ENCODE measurements at regions not wholly inside any gene's neighbourhood (a gene's known extent, or its start where the extent isn't known, plus 50 kb on each side); places are given as distances from the start of the nearest gene placed in this dataset.

GRCh38 chr14:89684139-89684538 lies 267.1 kb upstream of the FOXN3 start:
- BruUV-seq (replicated peaks) = no TSS peak
- Histone ChIP-seq H3K4me3 (no peak overlapping the region), H3K4me2 (no peak overlapping the region), H4K20me1 (ENCODE audit: insufficient read depth) (no peaks in the 10 kb centered on the region), H3K27me3 (ENCODE audit: insufficient read depth, low read depth) (0 out of 2 replicates have a peak, but pooled peaks cover 3% of the 10 kb centered on the region), H3K36me3 (ENCODE audit: low read depth) (no peaks in the 10 kb centered on the region), H3K9me3 (ENCODE audit: insufficient read depth, low read depth) (no peaks in the 10 kb centered on the region), H3K79me2 (ENCODE audit: low read depth) (no peaks in the 10 kb centered on the region), H3K4me1 (replicated peaks; ENCODE audit: insufficient read depth) (no peaks in the 10 kb centered on the region), H3K27ac (no peak overlapping the region), H3K9me2 (ENCODE audit: insufficient read depth) (no peaks in the 10 kb centered on the region), H2AFZ (no peak overlapping the region), H3F3A (ENCODE audit: insufficient read depth, low read depth) (no peaks in the 10 kb centered on the region)
- ChIA-PET POLR2A (ENCODE audit: unreplicated experiment) (no interaction called here), CTCF (no interaction called here)
- DNase-seq = no peak
- intact Hi-C loops (cut with micrococcal nuclease; ENCODE audit: unreplicated experiment) = no loop called here
- TF ChIP-seq EZH2 (IDR thresholded peaks at IDR 0.05; ENCODE audit: low read depth) (no peak), CTCF (conservative IDR thresholded peaks at IDR 0.05) (no peak)

- POLR2A ChIA-PET (ENCODE audit: unreplicated experiment) = no interaction called here
- BruUV-seq (replicated peaks) = no TSS peak
- CTCF ChIA-PET = no interaction called here
Observed at GRCh38 chr14:89681086-89682018, 264.3 kb upstream of the FOXN3 start.

GRCh38 chr14:89680156-89680555 lies 263.1 kb upstream of the FOXN3 start:
- no peaks in the 10 kb centered on the region for H3K4me1 ChIP-seq (replicated peaks; ENCODE audit: insufficient read depth)
- H3K9me3 ChIP-seq (ENCODE audit: insufficient read depth, low read depth) = no peaks in the 10 kb centered on the region
- H3K27ac ChIP-seq = no peak overlapping the region
- no peaks in the 10 kb centered on the region for H3K9me2 ChIP-seq (ENCODE audit: insufficient read depth)
- H4K20me1 ChIP-seq (ENCODE audit: insufficient read depth) = no peaks in the 10 kb centered on the region
- intact Hi-C loops (cut with micrococcal nuclease; ENCODE audit: unreplicated experiment) = no loop called here
- H2AFZ ChIP-seq = no peak overlapping the region
- no peaks in the 10 kb centered on the region for H3K36me3 ChIP-seq (ENCODE audit: low read depth)
- H3K4me2 ChIP-seq = no peak overlapping the region
- BruUV-seq (replicated peaks) = no TSS peak
- no peak overlapping the region for H3K4me3 ChIP-seq
- TF ChIP-seq CTCF (conservative IDR thresholded peaks at IDR 0.05) (no peak), EZH2 (IDR thresholded peaks at IDR 0.05; ENCODE audit: low read depth) (no peak)
- H3K27me3 ChIP-seq (ENCODE audit: insufficient read depth, low read depth) = no peaks in the 10 kb centered on the region
- H3F3A ChIP-seq (ENCODE audit: insufficient read depth, low read depth) = no peaks in the 10 kb centered on the region
- CTCF ChIA-PET = no interaction called here
- no peak for DNase-seq
- no peaks in the 10 kb centered on the region for H3K79me2 ChIP-seq (ENCODE audit: low read depth)
- POLR2A ChIA-PET (ENCODE audit: unreplicated experiment) = no interaction called here

More at GRCh38 chr14:89681086-89682018, 264.3 kb upstream of the FOXN3 start:
- H3K9me3 ChIP-seq (ENCODE audit: insufficient read depth, low read depth) = no peaks in the 10 kb centered on the region
- H3K79me2 ChIP-seq (ENCODE audit: low read depth) = no peaks in the 10 kb centered on the region
- TF ChIP-seq EZH2 (IDR thresholded peaks at IDR 0.05; ENCODE audit: low read depth) (no peak), CTCF (conservative IDR thresholded peaks at IDR 0.05) (no peak)
- H2AFZ ChIP-seq = no peak overlapping the region
- H4K20me1 ChIP-seq (ENCODE audit: insufficient read depth) = no peaks in the 10 kb centered on the region
- H3K27me3 ChIP-seq (ENCODE audit: insufficient read depth, low read depth) = no peaks in the 10 kb centered on the region
- no peak overlapping the region for H3K27ac ChIP-seq
- H3K4me1 ChIP-seq (replicated peaks; ENCODE audit: insufficient read depth) = no peaks in the 10 kb centered on the region
- no peak for DNase-seq
- H3K4me2 ChIP-seq = no peak overlapping the region
- no peaks in the 10 kb centered on the region for H3K36me3 ChIP-seq (ENCODE audit: low read depth)
- H3K9me2 ChIP-seq (ENCODE audit: insufficient read depth) = no peaks in the 10 kb centered on the region
- no peak overlapping the region for H3K4me3 ChIP-seq
- no peaks in the 10 kb centered on the region for H3F3A ChIP-seq (ENCODE audit: insufficient read depth, low read depth)
- intact Hi-C loops (cut with micrococcal nuclease; ENCODE audit: unreplicated experiment) = no loop called here
